Suprapubic skin (tissue), 4 donors: ENCODE measurements at regions not wholly inside any gene's neighbourhood (a gene's known extent, or its start where the extent isn't known, plus 50 kb on each side); places are given as distances from the start of the nearest gene placed in this dataset.

Experiments
- DNase-seq, 2 donors: peaks; one replicate each; pipeline ENCODE4 v3.0.0-alpha.2; 2019; ENCODE audit warnings: low spot score in 2 of 2
- H3K27ac ChIP-seq: fragments of 200-600 bp; sonication (generic); one replicate; pipeline ENCODE4 v1.5.1; 2019
- H3K27me3 ChIP-seq: fragments of 200-600 bp; sonication (generic); one replicate; pipeline ENCODE4 v1.5.1; 2019
- H3K36me3 ChIP-seq: fragments of 200-600 bp; sonication (generic); one replicate; pipeline ENCODE4 v1.5.1; 2019
- H3K4me1 ChIP-seq: fragments of 200-600 bp; sonication (generic); one replicate; pipeline ENCODE4 v1.5.1; 2019
- H3K4me3 ChIP-seq: fragments of 200-600 bp; sonication (generic); one replicate; pipeline ENCODE4 v1.5.1; 2019; ENCODE audit warnings: mild to moderate bottlenecking
- H3K9me3 ChIP-seq: fragments of 200-600 bp; sonication (generic); one replicate; pipeline ENCODE4 v1.5.1; 2019
- CTCF ChIP-seq, 2 donors: fragments of 200-600 bp in 1 of 2; fragments of 450-650 bp in 1 of 2; sonication (generic) in 1 of 2; IDR thresholded peaks; one replicate each; pipeline ENCODE4 v1.5.1; 2016 to 2019; ENCODE audit warnings: antibody characterized with exemption in 2 of 2, mild to moderate bottlenecking in 1 of 2, moderate library complexity in 1 of 2
- EP300 ChIP-seq: sonication (generic); formaldehyde crosslinking; IDR thresholded peaks from one replicate; pipeline ENCODE4 v1.6.1; 2017; ENCODE audit warnings: antibody characterized with exemption
- POLR2A ChIP-seq, 2 donors: fragments of 450-650 bp; IDR thresholded peaks; one replicate each; pipeline ENCODE4 v1.6.1; 2017; ENCODE audit warnings: antibody characterized with exemption in 2 of 2, mild to moderate bottlenecking in 2 of 2, moderate library complexity in 2 of 2
- POLR2AphosphoS5 ChIP-seq, 3 donors: sonication (generic); formaldehyde crosslinking; IDR thresholded peaks; one replicate each; pipeline ENCODE4 v1.6.1; 2017; ENCODE audit warnings: antibody characterized with exemption in 3 of 3
- WGBS: methylation state at CpG from one replicate; pipeline ENCODE4 v1.1.5; 2018; 5-methylcytosine and 5-hydroxymethylcytosine counted together

GRCh38 chr4:27985522-27985921, 1124.9 kb downstream of the STIM2 start:
- H3K4me1 ChIP-seq = no peaks in the 10 kb centered on the region
- no peaks in the 10 kb centered on the region for H3K9me3 ChIP-seq
- no peak overlapping the region for H3K27ac ChIP-seq
- no peak for TF ChIP-seq CTCF (IDR thresholded peaks at IDR 0.05)
- no peak for TF ChIP-seq POLR2A (IDR thresholded peaks at IDR 0.05)
- TF ChIP-seq POLR2AphosphoS5 (IDR thresholded peaks at IDR 0.05) = no peak
- no peak for TF ChIP-seq EP300
- no peak for DNase-seq
- H3K36me3 ChIP-seq = no peaks in the 10 kb centered on the region
- H3K27me3 ChIP-seq = no peaks in the 10 kb centered on the region
- no peak overlapping the region for H3K4me3 ChIP-seq
- WGBS = 86% methylated on average over 4 of the region's 4 CpGs

GRCh38 chr4:27986476-27986875, 1125.8 kb downstream of the STIM2 start:
- Histone ChIP-seq H3K9me3 (no peaks in the 10 kb centered on the region), H3K36me3 (no peaks in the 10 kb centered on the region), H3K27ac (no peak overlapping the region), H3K4me1 (no peaks in the 10 kb centered on the region), H3K27me3 (no peaks in the 10 kb centered on the region), H3K4me3 (no peak overlapping the region)
- no peak for DNase-seq
- TF ChIP-seq CTCF (IDR thresholded peaks at IDR 0.05) (no peak), EP300 (no peak), POLR2A (IDR thresholded peaks at IDR 0.05) (no peak), POLR2AphosphoS5 (IDR thresholded peaks at IDR 0.05) (no peak)
- WGBS = 80% methylated on average over 1 of the region's 1 CpG

- Histone ChIP-seq H3K4me3 (no peak overlapping the region), H3K9me3 (no peaks in the 10 kb centered on the region), H3K4me1 (no peaks in the 10 kb centered on the region), H3K36me3 (no peaks in the 10 kb centered on the region), H3K27me3 (no peaks in the 10 kb centered on the region), H3K27ac (no peak overlapping the region)
- no peak for TF ChIP-seq POLR2AphosphoS5 (IDR thresholded peaks at IDR 0.05)
- no peak for TF ChIP-seq EP300
- no peak for TF ChIP-seq CTCF (IDR thresholded peaks at IDR 0.05)
- no peak for TF ChIP-seq POLR2A (IDR thresholded peaks at IDR 0.05)
- WGBS = 86% methylated on average over 4 of the region's 4 CpGs
- DNase-seq = no peak
Measured at GRCh38 chr4:28001698-28002097, 1141.1 kb downstream of the STIM2 start.

- no peak for TF ChIP-seq POLR2AphosphoS5 (IDR thresholded peaks at IDR 0.05)
- TF ChIP-seq POLR2A (IDR thresholded peaks at IDR 0.05) = no peak
- TF ChIP-seq EP300 = no peak
- TF ChIP-seq CTCF (IDR thresholded peaks at IDR 0.05) = no peak
- no peaks in the 10 kb centered on the region for H3K9me3 ChIP-seq
- no peaks in the 10 kb centered on the region for H3K4me1 ChIP-seq
- no peak overlapping the region for H3K4me3 ChIP-seq
- no peaks in the 10 kb centered on the region for H3K27me3 ChIP-seq
- DNase-seq = no peak
- H3K36me3 ChIP-seq = no peaks in the 10 kb centered on the region
- no peak overlapping the region for H3K27ac ChIP-seq
Measured at GRCh38 chr4:28004520-28004919, 1143.9 kb downstream of the STIM2 start.

GRCh38 chr4:28006021-28006420, 1145.4 kb downstream of the STIM2 start:
- DNase-seq = no peak
- WGBS = 95% methylated on average over 12 of the region's 12 CpGs
- H3K36me3 ChIP-seq = no peaks in the 10 kb centered on the region

More at GRCh38 chr4:28006021-28006420, 1145.4 kb downstream of the STIM2 start:
- Histone ChIP-seq H3K4me3 (no peak overlapping the region), H3K27ac (no peak overlapping the region), H3K4me1 (no peaks in the 10 kb centered on the region), H3K27me3 (no peaks in the 10 kb centered on the region), H3K9me3 (no peaks in the 10 kb centered on the region)
- TF ChIP-seq POLR2A (IDR thresholded peaks at IDR 0.05) (no peak), POLR2AphosphoS5 (IDR thresholded peaks at IDR 0.05) (no peak), CTCF (IDR thresholded peaks at IDR 0.05) (no peak), EP300 (no peak)
